ENCODE measurements at regions not wholly inside any gene's neighbourhood (a gene's known extent, or its start where the extent isn't known, plus 50 kb on each side); places are given as distances from the start of the nearest gene placed in this dataset.

DNA sequence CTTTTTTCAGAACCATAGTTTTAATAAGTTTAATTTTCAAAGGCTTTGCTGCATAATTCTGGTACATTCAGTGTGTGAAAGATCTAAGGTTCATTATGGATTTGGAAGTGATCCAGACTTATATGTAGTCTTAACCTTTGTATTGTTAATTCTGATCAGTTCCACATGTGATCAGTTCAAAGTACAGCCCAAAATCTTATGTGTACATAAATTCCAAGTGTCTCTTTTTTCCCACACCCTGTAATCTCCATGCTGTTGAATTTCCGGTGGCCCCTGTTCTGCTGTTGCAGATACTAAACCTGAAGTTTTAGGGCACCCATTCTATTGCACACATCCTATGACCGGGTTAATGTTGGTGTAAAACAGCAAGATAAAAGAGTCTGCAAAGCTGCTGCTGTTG, 1147.5 kb upstream of the CDH8 start:
- Histone ChIP-seq H3K79me2 (ENCODE audit: insufficient read depth, low read length) (no peaks in the 10 kb centered on the region), H3K9ac (ENCODE audit: extremely low read depth, insufficient read length, low read length) (no peak overlapping the region), H4K20me1 (ENCODE audit: control insufficient read depth, insufficient read depth, insufficient read length) (no peaks in the 10 kb centered on the region), H2BK20ac (ENCODE audit: low read depth, low read length, poor library complexity, severe bottlenecking) (no peak overlapping the region), H2AFZ (ENCODE audit: low read length) (no peak overlapping the region), H4K5ac (ENCODE audit: insufficient read length, low read depth, low read length) (no peak overlapping the region), H3K23me2 (ENCODE audit: insufficient read length, low read depth, low read length, poor library complexity, severe bottlenecking) (no peaks in the 10 kb centered on the region), H3T11ph (ENCODE audit: low read length) (no peak overlapping the region), H2BK5ac (ENCODE audit: insufficient read length, low read length) (no peak overlapping the region), H3K27ac (ENCODE audit: insufficient read length, low read depth, low read length) (no peak overlapping the region), H3K27me3 (ENCODE audit: insufficient read depth, low read length) (no peaks in the 10 kb centered on the region), H3K4ac (ENCODE audit: low read depth, low read length) (no peak overlapping the region), H3K18ac (ENCODE audit: insufficient read length, low read depth, low read length) (no peak overlapping the region), H4K91ac (ENCODE audit: insufficient read length, low read depth, low read length) (no peak overlapping the region), H3K79me1 (ENCODE audit: insufficient read depth, low read depth, low read length, poor library complexity, severe bottlenecking) (no peaks in the 10 kb centered on the region), H3K23ac (ENCODE audit: insufficient read length, low read depth, low read length) (no peak overlapping the region), H2BK15ac (ENCODE audit: low read depth, low read length) (no peak overlapping the region), H3K9me3 (ENCODE audit: control insufficient read depth, low read depth, low read length) (no peaks in the 10 kb centered on the region), H3K14ac (ENCODE audit: insufficient read depth, low read length) (no peak overlapping the region), H2AK5ac (ENCODE audit: insufficient read length, low read length) (no peak overlapping the region), H2BK120ac (ENCODE audit: low read depth, low read length, poor library complexity, severe bottlenecking) (no peak overlapping the region), H4K8ac (replicated peaks; ENCODE audit: insufficient read length, low read depth, low read length) (no peak overlapping the region), H2BK12ac (ENCODE audit: insufficient read length, low read depth, low read length) (no peak overlapping the region), H3K4me1 (ENCODE audit: insufficient read depth, low read length) (no peaks in the 10 kb centered on the region), H3K56ac (ENCODE audit: insufficient read length, low read depth, low read length) (no peak overlapping the region), H3K4me2 (ENCODE audit: insufficient read depth, insufficient read length, low read length) (no peak overlapping the region)
- TF ChIP-seq, protein P1, sequence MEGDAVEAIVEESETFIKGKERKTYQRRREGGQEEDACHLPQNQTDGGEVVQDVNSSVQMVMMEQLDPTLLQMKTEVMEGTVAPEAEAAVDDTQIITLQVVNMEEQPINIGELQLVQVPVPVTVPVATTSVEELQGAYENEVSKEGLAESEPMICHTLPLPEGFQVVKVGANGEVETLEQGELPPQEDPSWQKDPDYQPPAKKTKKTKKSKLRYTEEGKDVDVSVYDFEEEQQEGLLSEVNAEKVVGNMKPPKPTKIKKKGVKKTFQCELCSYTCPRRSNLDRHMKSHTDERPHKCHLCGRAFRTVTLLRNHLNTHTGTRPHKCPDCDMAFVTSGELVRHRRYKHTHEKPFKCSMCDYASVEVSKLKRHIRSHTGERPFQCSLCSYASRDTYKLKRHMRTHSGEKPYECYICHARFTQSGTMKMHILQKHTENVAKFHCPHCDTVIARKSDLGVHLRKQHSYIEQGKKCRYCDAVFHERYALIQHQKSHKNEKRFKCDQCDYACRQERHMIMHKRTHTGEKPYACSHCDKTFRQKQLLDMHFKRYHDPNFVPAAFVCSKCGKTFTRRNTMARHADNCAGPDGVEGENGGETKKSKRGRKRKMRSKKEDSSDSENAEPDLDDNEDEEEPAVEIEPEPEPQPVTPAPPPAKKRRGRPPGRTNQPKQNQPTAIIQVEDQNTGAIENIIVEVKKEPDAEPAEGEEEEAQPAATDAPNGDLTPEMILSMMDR (conservative IDR thresholded peaks at IDR 0.05): no peak
- Mint-ChIP-seq H3K27me3 (ENCODE audit: low read depth) (no peaks in the 10 kb centered on the region), H3K4me1 (peaks cover 14 to 15% of the 10 kb centered on the region in 2 experiments), H3K36me3 (ENCODE audit: insufficient read depth in 1 of 3, low read depth in 3 of 3) (no peaks in the 10 kb centered on the region), H3K9me3 (no peaks in the 10 kb centered on the region; a peak in 1 of 5 replicates), H3K4me3 (no peak overlapping the region), H3K27ac (no peak overlapping the region)
- no CpG with 5 or more reads among the region's 2 CpGs for WGBS (ENCODE audit: extremely low coverage, insufficient read length, low lambda C conversion rate)
- DNase-seq: no peak

Data from H9 (cell line).